OCI-LY1 (cell line): ENCODE measurements at regions not wholly inside any gene's neighbourhood (a gene's known extent, or its start where the extent isn't known, plus 50 kb on each side); places are given as distances from the start of the nearest gene placed in this dataset.

Experiments used
- EZH2 ChIP-seq: fragments of 200-600 bp; sonication (generic), shearing (Covaris generic); IDR thresholded peaks from 2 replicates; pipeline ENCODE4 v1.8.0; 2017; ENCODE audit warnings: borderline replicate concordance, mixed run types, mild to moderate bottlenecking, antibody characterized with exemption, low read length, moderate library complexity, mixed read lengths
- TF ChIP-seq, protein P1 (sequence below): fragments of 200-600 bp; sonication (generic), shearing (Covaris generic); IDR thresholded peaks from 2 replicates; pipeline ENCODE4 v1.5.1; 2017; ENCODE audit warnings: mild to moderate bottlenecking, antibody characterized with exemption, low read length, moderate library complexity, mixed read lengths

DNA sequence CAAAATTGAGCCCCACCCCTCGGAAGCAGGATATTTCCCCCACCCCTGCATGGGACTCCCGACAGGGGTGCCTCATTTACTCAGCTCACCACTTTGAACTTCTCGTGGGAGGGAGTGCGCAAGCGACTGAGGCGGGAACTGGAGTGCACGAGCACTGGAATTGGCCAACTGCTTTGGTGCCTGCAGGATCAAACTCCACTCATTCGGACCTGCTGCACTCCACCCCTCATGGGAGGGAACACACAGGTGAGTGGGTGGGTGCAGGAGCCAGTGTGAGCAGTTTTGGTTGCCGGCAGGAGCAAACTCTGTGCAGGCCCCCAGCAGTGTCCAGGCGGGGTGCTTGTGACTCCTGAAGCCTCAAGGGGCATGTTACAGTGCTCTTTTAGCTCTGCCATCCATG is 301.2 kb downstream of the TUSC1 start:
- TF ChIP-seq, protein P1, sequence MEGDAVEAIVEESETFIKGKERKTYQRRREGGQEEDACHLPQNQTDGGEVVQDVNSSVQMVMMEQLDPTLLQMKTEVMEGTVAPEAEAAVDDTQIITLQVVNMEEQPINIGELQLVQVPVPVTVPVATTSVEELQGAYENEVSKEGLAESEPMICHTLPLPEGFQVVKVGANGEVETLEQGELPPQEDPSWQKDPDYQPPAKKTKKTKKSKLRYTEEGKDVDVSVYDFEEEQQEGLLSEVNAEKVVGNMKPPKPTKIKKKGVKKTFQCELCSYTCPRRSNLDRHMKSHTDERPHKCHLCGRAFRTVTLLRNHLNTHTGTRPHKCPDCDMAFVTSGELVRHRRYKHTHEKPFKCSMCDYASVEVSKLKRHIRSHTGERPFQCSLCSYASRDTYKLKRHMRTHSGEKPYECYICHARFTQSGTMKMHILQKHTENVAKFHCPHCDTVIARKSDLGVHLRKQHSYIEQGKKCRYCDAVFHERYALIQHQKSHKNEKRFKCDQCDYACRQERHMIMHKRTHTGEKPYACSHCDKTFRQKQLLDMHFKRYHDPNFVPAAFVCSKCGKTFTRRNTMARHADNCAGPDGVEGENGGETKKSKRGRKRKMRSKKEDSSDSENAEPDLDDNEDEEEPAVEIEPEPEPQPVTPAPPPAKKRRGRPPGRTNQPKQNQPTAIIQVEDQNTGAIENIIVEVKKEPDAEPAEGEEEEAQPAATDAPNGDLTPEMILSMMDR: no peak
- TF ChIP-seq EZH2: no peak
